Fibroblast of the aortic adventitia (primary cell): ENCODE measurements at regions not wholly inside any gene's neighbourhood (a gene's known extent, or its start where the extent isn't known, plus 50 kb on each side); places are given as distances from the start of the nearest gene placed in this dataset.

Experiments
- DNase-seq: peaks from one replicate; pipeline ENCODE4 v3.0.0-alpha.2; 2010; ENCODE audit warnings: low read depth
- H3K4me3 ChIP-seq: 2 replicates; pipeline ENCODE4 v1.5.1; 2011; ENCODE audit warnings: low read depth, mild to moderate bottlenecking, control low read depth, low read length, moderate library complexity
- CTCF ChIP-seq: IDR thresholded peaks from 2 replicates; pipeline ENCODE4 v1.5.1; 2011; ENCODE audit warnings: mild to moderate bottlenecking, low read length, control low read depth, inconsistent platforms; ENCODE audit not compliant: insufficient read depth

- DNase-seq, result no peak
- no peak overlapping the region for H3K4me3 ChIP-seq
- TF ChIP-seq CTCF, result no peak
These were observed 86.7 kb upstream of the HDAC9 start for GRCh38 chr7:18408868-18409267.

- no peak for TF ChIP-seq CTCF
- no peak for DNase-seq
- no peak overlapping the region for H3K4me3 ChIP-seq
These were observed 82.1 kb upstream of the HDAC9 start for GRCh38 chr7:18413447-18413846.

GRCh38 chr7:18414885-18415284 lies 80.7 kb upstream of the HDAC9 start:
- TF ChIP-seq CTCF, result no peak
- H3K4me3 ChIP-seq, result no peak overlapping the region
- no peak for DNase-seq

GRCh38 chr7:18416988-18417387 lies 78.6 kb upstream of the HDAC9 start:
- H3K4me3 ChIP-seq, result no peak overlapping the region
- DNase-seq, result no peak
- TF ChIP-seq CTCF, result no peak

- no peak overlapping the region for H3K4me3 ChIP-seq
- no peak for DNase-seq
- no peak for TF ChIP-seq CTCF
These were observed 76.1 kb upstream of the HDAC9 start for GRCh38 chr7:18419456-18419855.

GRCh38 chr7:18420108-18420507 lies 75.4 kb upstream of the HDAC9 start:
- no peak for TF ChIP-seq CTCF
- DNase-seq, result no peak
- H3K4me3 ChIP-seq, result no peak overlapping the region

GRCh38 chr7:18420748-18421147 lies 74.8 kb upstream of the HDAC9 start:
- no peak overlapping the region for H3K4me3 ChIP-seq
- no peak for TF ChIP-seq CTCF
- DNase-seq, result peak; percentile 32
